Cardiac muscle cell (in vitro differentiated cells and primary cell): ENCODE measurements at regions not wholly inside any gene's neighbourhood (a gene's known extent, or its start where the extent isn't known, plus 50 kb on each side); places are given as distances from the start of the nearest gene placed in this dataset.

Experiments used
- DNase-seq, 2 donors: peaks; one replicate each; pipeline versions ENCODE4 v3.0.0 to v3.0.0-alpha.2; 2010 to 2017; ENCODE audit warnings: low read depth in 1 of 2, low spot score in 1 of 2
- H3K27ac ChIP-seq: fragments of 200-600 bp; sonication (generic); 2 replicates; pipeline ENCODE4 v1.5.1; 2016
- H3K27me3 ChIP-seq: fragments of 200-600 bp; sonication (generic); 2 replicates; pipeline ENCODE4 v1.6.0; 2016; ENCODE audit warnings: control low read depth
- H3K36me3 ChIP-seq: fragments of 200-600 bp; sonication (generic); 2 replicates; pipeline ENCODE4 v1.5.1; 2016; ENCODE audit warnings: control low read depth
- H3K4me1 ChIP-seq: fragments of 200-600 bp; sonication (generic); 2 replicates; pipeline ENCODE4 v1.8.1; 2017; ENCODE audit warnings: low read depth, mild to moderate bottlenecking, mixed run types
- H3K4me3 ChIP-seq: fragments of 200-600 bp; sonication (generic); 2 replicates; pipeline ENCODE4 v1.5.1; 2016; ENCODE audit warnings: mild to moderate bottlenecking
- H3K9me3 ChIP-seq: fragments of 200-600 bp; sonication (generic); 2 replicates; pipeline ENCODE4 v1.5.1; 2017; ENCODE audit warnings: low read depth, mild to moderate bottlenecking, control low read depth
- CTCF ChIP-seq: IDR thresholded peaks from 2 replicates; pipeline ENCODE4 v1.5.1; 2012; ENCODE audit warnings: low read depth, mild to moderate bottlenecking, low read length

- H3K4me1 ChIP-seq, result peaks cover 14% of the 10 kb centered on the region
- H3K27ac ChIP-seq, result no peak overlapping the region
- no peaks in the 10 kb centered on the region for H3K36me3 ChIP-seq
- no peak for DNase-seq
- no peak overlapping the region for H3K4me3 ChIP-seq
- H3K27me3 ChIP-seq, result no peaks in the 10 kb centered on the region
- no peak for TF ChIP-seq CTCF
- H3K9me3 ChIP-seq, result no peaks in the 10 kb centered on the region
These were observed 144.0 kb upstream of the PLEKHG7 start for GRCh38 chr12:92558806-92559205.

GRCh38 chr12:92558215-92558773 lies 144.5 kb upstream of the PLEKHG7 start:
- TF ChIP-seq CTCF, result no peak
- no peaks in the 10 kb centered on the region for H3K27me3 ChIP-seq

GRCh38 chr12:92557422-92557724 lies 145.4 kb upstream of the PLEKHG7 start:
- TF ChIP-seq CTCF, result no peak
- peaks cover 26% of the 10 kb centered on the region for H3K4me1 ChIP-seq
- H3K27me3 ChIP-seq, result no peaks in the 10 kb centered on the region
- DNase-seq, result no peak
- H3K9me3 ChIP-seq, result no peaks in the 10 kb centered on the region
- H3K4me3 ChIP-seq, result no peak overlapping the region
- no peak overlapping the region for H3K27ac ChIP-seq
- no peaks in the 10 kb centered on the region for H3K36me3 ChIP-seq

More at GRCh38 chr12:92558215-92558773, 144.5 kb upstream of the PLEKHG7 start:
- DNase-seq, result no peak
- H3K36me3 ChIP-seq, result no peaks in the 10 kb centered on the region
- H3K27ac ChIP-seq, result no peak overlapping the region
- no peak overlapping the region for H3K4me3 ChIP-seq
- H3K4me1 ChIP-seq, result peaks cover 19% of the 10 kb centered on the region
- no peaks in the 10 kb centered on the region for H3K9me3 ChIP-seq

- no peak overlapping the region for H3K4me3 ChIP-seq
- H3K9me3 ChIP-seq, result no peaks in the 10 kb centered on the region
- H3K36me3 ChIP-seq, result no peaks in the 10 kb centered on the region
- no peak for DNase-seq
- peaks cover 30% of the 10 kb centered on the region for H3K4me1 ChIP-seq
- no peak for TF ChIP-seq CTCF
- H3K27ac ChIP-seq, result no peak overlapping the region
- no peaks in the 10 kb centered on the region for H3K27me3 ChIP-seq
These were observed 146.0 kb upstream of the PLEKHG7 start for GRCh38 chr12:92556637-92557421.

GRCh38 chr12:92556141-92556540 lies 146.6 kb upstream of the PLEKHG7 start:
- no peaks in the 10 kb centered on the region for H3K27me3 ChIP-seq
- no peak overlapping the region for H3K4me3 ChIP-seq
- H3K4me1 ChIP-seq, result peaks cover 30% of the 10 kb centered on the region
- no peaks in the 10 kb centered on the region for H3K9me3 ChIP-seq
- no peaks in the 10 kb centered on the region for H3K36me3 ChIP-seq
- no peak for DNase-seq
- no peak overlapping the region for H3K27ac ChIP-seq
- no peak for TF ChIP-seq CTCF
